Stimulated activated naive CD8-positive, alpha-beta T cell treated with anti-CD3 and anti-CD28 coated beads, Interleukin-15, Interleukin-2, amounts not matched to agents 100 ng/mL and 50 ng/mL, for 24 hours (primary cell): ENCODE measurements at regions not wholly inside any gene's neighbourhood (a gene's known extent, or its start where the extent isn't known, plus 50 kb on each side); places are given as distances from the start of the nearest gene placed in this dataset.
"Not testable (repeated sequence)": the region's sequence is repeated elsewhere in the genome, so short reads cannot be mapped to it uniquely, and the experiment has no call there.

Experiments used
- H3K27ac Mint-ChIP-seq: one replicate; pipeline ENCODE4 v1.8.0; 2021; ENCODE audit warnings: mild to moderate bottlenecking, mixed read lengths
- H3K27me3 Mint-ChIP-seq: one replicate; pipeline ENCODE4 v1.8.0; 2021; ENCODE audit warnings: mixed read lengths
- H3K36me3 Mint-ChIP-seq: one replicate; pipeline ENCODE4 v1.8.0; 2021; ENCODE audit warnings: low read depth, mixed read lengths
- H3K4me1 Mint-ChIP-seq: one replicate; pipeline ENCODE4 v1.8.0; 2021; ENCODE audit warnings: low read depth, mixed read lengths
- H3K4me3 Mint-ChIP-seq: one replicate; pipeline ENCODE4 v1.8.0; 2021; ENCODE audit warnings: mild to moderate bottlenecking, mixed read lengths
- H3K9me3 Mint-ChIP-seq: one replicate; pipeline ENCODE4 v1.8.0; 2021; ENCODE audit warnings: mixed read lengths

GRCh38 chr9:74096420-74096819 is 400.7 kb upstream of the RORB start:
- H3K4me3 Mint-ChIP-seq = no peak overlapping the region

GRCh38 chr9:74100042-74100441 is 397.1 kb upstream of the RORB start:
- Mint-ChIP-seq H3K27me3 (no peaks in the 10 kb centered on the region), H3K27ac (no peak overlapping the region)

More at GRCh38 chr9:74096420-74096819, 400.7 kb upstream of the RORB start:
- Mint-ChIP-seq H3K36me3 (no peaks in the 10 kb centered on the region), H3K27me3 (no peaks in the 10 kb centered on the region), H3K9me3 (peaks cover 6% of the 10 kb centered on the region), H3K4me1 (no peaks in the 10 kb centered on the region), H3K27ac (no peak overlapping the region)

GRCh38 chr9:74102148-74102547 is 395.0 kb upstream of the RORB start:
- H3K9me3 Mint-ChIP-seq = peaks cover 24% of the 10 kb centered on the region
- not testable (repeated sequence) for H3K27me3 Mint-ChIP-seq, H3K36me3 Mint-ChIP-seq, H3K4me1 Mint-ChIP-seq, H3K4me3 Mint-ChIP-seq, H3K27ac Mint-ChIP-seq

More at GRCh38 chr9:74100042-74100441, 397.1 kb upstream of the RORB start:
- Mint-ChIP-seq H3K36me3 (no peaks in the 10 kb centered on the region), H3K4me3 (no peak overlapping the region), H3K4me1 (no peaks in the 10 kb centered on the region), H3K9me3 (peaks cover 20% of the 10 kb centered on the region)

GRCh38 chr9:74102702-74103101 is 394.4 kb upstream of the RORB start:
- Mint-ChIP-seq H3K4me3 (no peak overlapping the region), H3K4me1 (no peaks in the 10 kb centered on the region), H3K36me3 (no peaks in the 10 kb centered on the region), H3K27ac (no peak overlapping the region), H3K27me3 (no peaks in the 10 kb centered on the region), H3K9me3 (peaks cover 24% of the 10 kb centered on the region)

- Mint-ChIP-seq H3K4me1 (no peaks in the 10 kb centered on the region), H3K27ac (no peak overlapping the region), H3K27me3 (no peaks in the 10 kb centered on the region), H3K36me3 (no peaks in the 10 kb centered on the region), H3K4me3 (no peak overlapping the region), H3K9me3 (peaks cover 15% of the 10 kb centered on the region)
Measured at GRCh38 chr9:74107692-74108091, 389.4 kb upstream of the RORB start.

GRCh38 chr9:74115976-74116375 is 381.2 kb upstream of the RORB start:
- H3K9me3 Mint-ChIP-seq = peaks cover 4% of the 10 kb centered on the region
- no peaks in the 10 kb centered on the region for H3K36me3 Mint-ChIP-seq
- H3K4me1 Mint-ChIP-seq = no peaks in the 10 kb centered on the region
- no peak overlapping the region for H3K4me3 Mint-ChIP-seq
- no peak overlapping the region for H3K27ac Mint-ChIP-seq
- no peaks in the 10 kb centered on the region for H3K27me3 Mint-ChIP-seq

GRCh38 chr9:74117151-74117550 is 380.0 kb upstream of the RORB start:
- Mint-ChIP-seq H3K4me1 (no peaks in the 10 kb centered on the region), H3K27ac (no peak overlapping the region), H3K4me3 (no peak overlapping the region), H3K36me3 (no peaks in the 10 kb centered on the region), H3K27me3 (no peaks in the 10 kb centered on the region), H3K9me3 (peaks cover 10% of the 10 kb centered on the region)

GRCh38 chr9:74117731-74118130 is 379.4 kb upstream of the RORB start:
- Mint-ChIP-seq H3K4me1 (no peaks in the 10 kb centered on the region), H3K27me3 (no peaks in the 10 kb centered on the region), H3K27ac (no peak overlapping the region), H3K4me3 (no peak overlapping the region), H3K36me3 (no peaks in the 10 kb centered on the region), H3K9me3 (peaks cover 10% of the 10 kb centered on the region)

GRCh38 chr9:74120061-74120460 is 377.1 kb upstream of the RORB start:
- Mint-ChIP-seq H3K36me3 (no peaks in the 10 kb centered on the region), H3K9me3 (peaks cover 10% of the 10 kb centered on the region), H3K27me3 (no peaks in the 10 kb centered on the region), H3K4me3 (no peak overlapping the region), H3K4me1 (no peaks in the 10 kb centered on the region), H3K27ac (no peak overlapping the region)

GRCh38 chr9:74120470-74120869 is 376.7 kb upstream of the RORB start:
- H3K27me3 Mint-ChIP-seq = no peaks in the 10 kb centered on the region
- no peaks in the 10 kb centered on the region for H3K36me3 Mint-ChIP-seq
- H3K9me3 Mint-ChIP-seq = peaks cover 10% of the 10 kb centered on the region
- H3K4me3 Mint-ChIP-seq = no peak overlapping the region
- no peak overlapping the region for H3K27ac Mint-ChIP-seq
- no peaks in the 10 kb centered on the region for H3K4me1 Mint-ChIP-seq

GRCh38 chr9:74122216-74122615 is 374.9 kb upstream of the RORB start:
- H3K4me3 Mint-ChIP-seq = no peak overlapping the region

GRCh38 chr9:74122661-74123060 is 374.5 kb upstream of the RORB start:
- H3K4me3 Mint-ChIP-seq = no peak overlapping the region
- no peaks in the 10 kb centered on the region for H3K27me3 Mint-ChIP-seq
- H3K4me1 Mint-ChIP-seq = no peaks in the 10 kb centered on the region
- H3K9me3 Mint-ChIP-seq = peaks cover 6% of the 10 kb centered on the region
- H3K27ac Mint-ChIP-seq = no peak overlapping the region
- no peaks in the 10 kb centered on the region for H3K36me3 Mint-ChIP-seq

More at GRCh38 chr9:74122216-74122615, 374.9 kb upstream of the RORB start:
- peaks cover 10% of the 10 kb centered on the region for H3K9me3 Mint-ChIP-seq
- no peaks in the 10 kb centered on the region for H3K27me3 Mint-ChIP-seq
- H3K27ac Mint-ChIP-seq = no peak overlapping the region
- H3K36me3 Mint-ChIP-seq = no peaks in the 10 kb centered on the region
- no peaks in the 10 kb centered on the region for H3K4me1 Mint-ChIP-seq

- no peak overlapping the region for H3K4me3 Mint-ChIP-seq
- peaks cover 6% of the 10 kb centered on the region for H3K9me3 Mint-ChIP-seq
- no peak overlapping the region for H3K27ac Mint-ChIP-seq
- H3K36me3 Mint-ChIP-seq = no peaks in the 10 kb centered on the region
- H3K4me1 Mint-ChIP-seq = no peaks in the 10 kb centered on the region
- no peaks in the 10 kb centered on the region for H3K27me3 Mint-ChIP-seq
Measured at GRCh38 chr9:74125941-74126340, 371.2 kb upstream of the RORB start.

GRCh38 chr9:74132986-74133385 is 364.1 kb upstream of the RORB start:
- H3K27ac Mint-ChIP-seq = no peak overlapping the region
- no peaks in the 10 kb centered on the region for H3K36me3 Mint-ChIP-seq
- H3K27me3 Mint-ChIP-seq = no peaks in the 10 kb centered on the region
- H3K4me1 Mint-ChIP-seq = no peaks in the 10 kb centered on the region
- no peak overlapping the region for H3K4me3 Mint-ChIP-seq
- H3K9me3 Mint-ChIP-seq = peaks cover 4% of the 10 kb centered on the region

- H3K4me1 Mint-ChIP-seq = no peaks in the 10 kb centered on the region
- no peaks in the 10 kb centered on the region for H3K27me3 Mint-ChIP-seq
- no peaks in the 10 kb centered on the region for H3K36me3 Mint-ChIP-seq
- H3K4me3 Mint-ChIP-seq = no peak overlapping the region
- H3K9me3 Mint-ChIP-seq = peaks cover 4% of the 10 kb centered on the region
- H3K27ac Mint-ChIP-seq = no peak overlapping the region
Measured at GRCh38 chr9:74133921-74134320, 363.2 kb upstream of the RORB start.

- Mint-ChIP-seq H3K36me3 (no peaks in the 10 kb centered on the region), H3K27me3 (no peaks in the 10 kb centered on the region), H3K4me3 (no peak overlapping the region), H3K4me1 (no peaks in the 10 kb centered on the region), H3K9me3 (peaks cover 4% of the 10 kb centered on the region), H3K27ac (no peak overlapping the region)
Measured at GRCh38 chr9:74138182-74138581, 359.0 kb upstream of the RORB start.
